Aorta (tissue), 5 donors: ENCODE measurements at regions not wholly inside any gene's neighbourhood (a gene's known extent, or its start where the extent isn't known, plus 50 kb on each side); places are given as distances from the start of the nearest gene placed in this dataset.

ENCODE experiments used
- ATAC-seq: fragments of 200-7000 bp; cut with Tn5 transposase; one replicate; pipeline ENCODE4 v1.9.1; 2022; ENCODE audit warnings: moderate library complexity; ENCODE audit not compliant: low FRiP score
- DNase-seq, 2 donors: peaks; one replicate each; pipeline ENCODE4 v3.0.0-alpha.2; 2020
- H3K27ac ChIP-seq, 2 donors: one replicate each; pipeline ENCODE4 v1.5.1; 2013; ENCODE audit warnings: low read length in 2 of 2, mild to moderate bottlenecking in 2 of 2, moderate library complexity in 2 of 2, control low read depth in 1 of 2, inconsistent platforms in 1 of 2, low read depth in 1 of 2
- H3K27me3 ChIP-seq, 2 donors: one replicate each; pipeline ENCODE4 v1.6.1; 2013; ENCODE audit warnings: control low read depth in 1 of 2, low read length in 1 of 2, mild to moderate bottlenecking in 1 of 2, moderate library complexity in 1 of 2; ENCODE audit not compliant: insufficient read depth in 2 of 2, control insufficient read depth in 1 of 2
- H3K36me3 ChIP-seq, 2 donors: one replicate each; pipeline ENCODE4 v1.6.1; 2013; ENCODE audit warnings: control low read depth in 1 of 2, low read length in 1 of 2, mild to moderate bottlenecking in 1 of 2; ENCODE audit not compliant: insufficient read depth in 2 of 2, control insufficient read depth in 1 of 2
- H3K4me1 ChIP-seq, 2 donors: one replicate each; pipeline ENCODE4 v1.6.1; 2013; ENCODE audit warnings: low read length in 2 of 2, control low read depth in 1 of 2, mild to moderate bottlenecking in 1 of 2, moderate library complexity in 1 of 2; ENCODE audit not compliant: insufficient read depth in 2 of 2, control insufficient read depth in 1 of 2
- H3K4me3 ChIP-seq, 2 donors: one replicate each; pipeline ENCODE4 v1.5.1; 2013; ENCODE audit warnings: low read length in 2 of 2, control low read depth in 1 of 2, mild to moderate bottlenecking in 1 of 2
- H3K9me3 ChIP-seq: one replicate; pipeline ENCODE4 v1.6.1; 2013; ENCODE audit warnings: mild to moderate bottlenecking, low read length; ENCODE audit not compliant: control insufficient read depth
- WGBS, 2 donors: extraction: QIAGEN DNeasy Blood & Tissue Kit; methylation state at CpG; one replicate each; pipeline ENCODE4 v1.1.7; 2013; 5-methylcytosine and 5-hydroxymethylcytosine counted together
- intact Hi-C, 2 donors: fragments of 100-400 bp; cut with DNase I; formaldehyde crosslinking; loops; one replicate each; pipeline versions ENCODE4 v1.14.2 to v1.15.0; 2022
- donor health status: healthy with polysubstance abuse.
- donor health status: Bipolar disorder and iron deficiency.
- donor health status: DM: no; HTN: no; CAD: no.
- donor health status: DM: no; HTN: no; CAD: no.
- donor health status: DM: yes; HTN: yes; CAD: no.

DNA sequence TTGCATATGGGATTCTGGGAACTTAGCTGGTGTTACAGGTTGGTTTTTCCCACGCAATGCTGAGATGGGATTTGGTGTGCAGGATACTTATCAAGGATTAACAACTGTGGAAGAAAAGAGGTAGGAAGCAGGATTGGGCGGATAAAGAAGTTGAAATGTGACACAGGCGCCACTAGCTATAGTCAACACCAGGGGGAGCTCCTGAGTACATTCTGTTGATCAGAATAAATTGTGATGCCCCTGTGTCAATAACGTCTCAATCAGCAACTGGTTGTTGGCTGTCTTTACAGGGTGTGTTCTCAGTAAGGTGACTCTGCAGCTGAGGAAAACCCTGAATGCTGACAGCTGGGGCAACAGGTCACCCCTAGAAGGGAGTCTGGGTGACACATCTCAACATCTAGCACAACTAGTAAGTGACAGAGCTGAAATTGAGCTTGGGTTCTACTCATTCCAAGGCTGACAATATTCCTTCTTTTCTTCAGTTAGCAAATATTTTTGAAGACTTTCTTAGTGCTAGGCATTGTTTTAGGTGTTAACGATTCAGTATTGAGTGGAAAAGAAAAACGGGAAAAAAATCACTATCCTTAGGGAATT lies 143.0 kb downstream of the ARL6IP6 start:
- ATAC-seq, result no peak
- H3K9me3 ChIP-seq, result peaks cover 1% of the 10 kb centered on the region

DNA sequence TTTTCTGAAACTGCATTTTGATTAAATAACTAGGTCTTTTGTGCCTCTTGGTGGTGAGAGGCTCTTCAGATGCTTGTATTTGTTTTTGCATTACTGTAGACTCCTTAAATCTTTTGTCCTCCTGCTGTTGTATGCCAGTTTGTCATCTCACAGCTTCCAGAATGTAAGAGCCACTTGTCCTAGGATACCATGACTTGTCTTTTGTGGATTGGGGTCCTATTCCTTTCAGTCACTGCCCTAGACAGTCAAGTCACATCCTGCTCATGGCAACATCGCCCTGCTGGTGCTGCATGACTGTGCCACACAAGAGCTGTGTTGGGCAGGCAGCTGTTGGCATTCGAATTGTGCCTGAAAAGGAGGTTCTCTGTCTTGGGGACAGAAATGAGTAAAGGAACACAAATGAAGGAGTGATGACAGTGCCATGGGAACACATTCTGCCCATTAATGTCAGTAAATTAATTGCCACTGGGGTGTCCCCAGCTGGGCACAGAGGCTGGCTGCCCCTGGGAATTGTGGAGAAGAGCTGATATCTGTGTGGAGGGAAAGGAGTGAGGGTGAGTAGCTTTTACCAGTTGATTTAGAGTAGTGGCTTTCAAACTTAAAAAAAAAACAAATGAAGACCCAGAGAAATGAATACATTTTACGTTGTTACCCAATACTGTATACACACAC lies 140.3 kb downstream of the ARL6IP6 start:
- H3K27ac ChIP-seq, result no peak overlapping the region
- intact Hi-C loops, result no loop called here
- 62 to 67% methylated on average over 3 of the region's 3 CpGs for WGBS, 2 donors
- H3K36me3 ChIP-seq, result no peaks in the 10 kb centered on the region
- H3K4me1 ChIP-seq, result no peaks in the 10 kb centered on the region
- DNase-seq, result no peak
- ATAC-seq, result no peak
- H3K4me3 ChIP-seq, result no peak overlapping the region
- peaks cover 1% of the 10 kb centered on the region for H3K9me3 ChIP-seq
- H3K27me3 ChIP-seq, result no peaks in the 10 kb centered on the region

More for the DNA sequence above, 143.0 kb downstream of the ARL6IP6 start:
- WGBS, 2 donors, result 63 to 65% methylated on average over 6 of the region's 6 CpGs
- Histone ChIP-seq H3K27ac (no peak overlapping the region), H3K27me3 (no peaks in the 10 kb centered on the region), H3K36me3 (no peaks in the 10 kb centered on the region), H3K4me1 (no peaks in the 10 kb centered on the region), H3K4me3 (no peak overlapping the region)
- DNase-seq, result no peak
- intact Hi-C loops, result no loop called here

DNA sequence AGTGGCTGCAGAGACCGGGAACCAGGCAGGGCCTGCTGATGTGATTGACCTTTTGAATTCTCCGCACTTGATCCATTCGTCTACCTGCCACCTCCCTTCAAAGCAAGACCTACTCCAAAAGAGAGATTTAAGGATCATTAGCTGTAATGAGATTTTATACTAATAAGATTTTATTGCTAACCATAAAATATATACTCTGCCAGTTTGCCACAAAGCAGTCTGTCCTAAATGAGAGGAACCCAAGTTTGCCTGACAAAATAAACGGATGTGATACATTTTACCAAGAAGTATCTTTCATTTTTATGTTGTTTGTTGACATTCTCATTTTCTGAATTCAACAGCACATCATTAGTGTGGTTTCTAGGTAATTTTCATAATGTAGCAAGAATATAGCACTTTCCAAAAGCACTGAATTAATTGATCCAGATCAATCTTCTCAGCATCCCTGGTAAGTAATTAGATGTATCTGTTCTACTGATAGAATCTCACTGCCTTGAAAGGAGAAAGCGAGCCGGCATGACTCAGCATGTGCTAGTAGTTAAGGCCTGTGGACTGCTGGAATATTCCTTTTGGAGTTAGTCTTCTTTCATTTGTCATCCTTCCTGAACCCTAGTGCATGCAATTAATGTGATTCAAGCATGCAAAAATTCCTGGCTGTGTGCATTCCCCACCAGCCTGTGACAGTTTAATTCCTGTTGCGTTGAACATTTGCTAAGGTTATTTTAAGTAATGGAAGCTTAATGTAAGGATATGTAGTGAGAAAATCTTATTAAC lies 128.5 kb downstream of the ARL6IP6 start:
- 59 to 65% methylated on average over 7 of the region's 7 CpGs for WGBS, 2 donors
- no peak for DNase-seq

DNA sequence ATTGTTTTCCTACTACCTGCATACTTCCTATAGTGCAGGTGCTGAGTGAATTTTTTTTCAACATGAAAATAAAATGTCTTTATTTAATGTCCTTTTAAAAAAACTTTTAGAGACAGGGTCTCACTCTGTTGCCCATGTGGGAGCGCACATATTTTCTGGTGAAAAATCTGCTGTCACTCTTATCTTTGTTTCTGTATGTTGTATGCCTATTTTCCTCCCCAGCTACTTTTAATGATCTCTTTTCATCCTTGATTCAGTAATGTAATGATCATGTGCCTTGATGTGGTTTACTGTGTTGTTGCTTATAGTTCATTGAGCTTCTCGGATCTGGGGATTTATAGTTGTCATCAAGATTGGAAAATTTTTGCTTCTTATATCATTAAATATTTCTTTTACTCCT lies 117.3 kb downstream of the ARL6IP6 start:
- intact Hi-C loops, result no loop called here
- no peak overlapping the region for H3K27ac ChIP-seq
- no peaks in the 10 kb centered on the region for H3K4me1 ChIP-seq
- H3K36me3 ChIP-seq, result no peaks in the 10 kb centered on the region
- H3K4me3 ChIP-seq, result no peak overlapping the region
- H3K27me3 ChIP-seq, result no peaks in the 10 kb centered on the region
- peaks cover 2% of the 10 kb centered on the region for H3K9me3 ChIP-seq
- WGBS, 2 donors, result 85 to 90% methylated on average over 2 of the region's 2 CpGs
- DNase-seq, result no peak
- no peak for ATAC-seq

More for the DNA sequence above, 128.5 kb downstream of the ARL6IP6 start:
- H3K27me3 ChIP-seq, result no peaks in the 10 kb centered on the region
- H3K27ac ChIP-seq, result no peak overlapping the region
- H3K4me3 ChIP-seq, result no peak overlapping the region
- H3K4me1 ChIP-seq, result no peaks in the 10 kb centered on the region
- ATAC-seq, result no peak
- H3K36me3 ChIP-seq, result no peaks in the 10 kb centered on the region
- intact Hi-C loops, result no loop called here
- no peaks in the 10 kb centered on the region for H3K9me3 ChIP-seq

DNA sequence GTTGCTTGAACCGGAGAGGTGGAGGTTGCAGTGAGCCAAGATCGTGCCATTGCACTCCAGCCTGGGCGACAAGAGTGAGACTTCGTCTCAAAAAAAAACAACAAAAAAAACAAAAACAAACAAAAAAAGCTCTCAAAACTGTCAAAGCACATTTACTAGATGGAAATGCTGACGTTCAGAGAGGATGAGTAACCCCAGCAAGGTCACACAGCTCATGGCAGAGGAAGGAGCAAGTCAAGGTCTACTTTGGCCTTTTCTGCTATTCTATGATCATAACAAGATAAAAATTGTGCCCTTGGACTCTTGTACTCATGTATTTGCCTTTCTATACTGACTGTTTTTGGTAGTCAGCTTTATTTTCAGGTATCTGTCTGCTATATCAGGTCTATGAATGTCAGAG lies 109.5 kb downstream of the ARL6IP6 start:
- Histone ChIP-seq H3K36me3 (no peaks in the 10 kb centered on the region), H3K9me3 (no peaks in the 10 kb centered on the region), H3K27me3 (peaks cover 0 to 1% of the 10 kb centered on the region in 2 donors), H3K4me3 (no peak overlapping the region), H3K27ac (no peak overlapping the region), H3K4me1 (no peaks in the 10 kb centered on the region)
- intact Hi-C loops, result no loop called here
- 83% methylated on average over 5 of the region's 5 CpGs for WGBS, 2 donors
- ATAC-seq (no peak), DNase-seq (no peak)

DNA sequence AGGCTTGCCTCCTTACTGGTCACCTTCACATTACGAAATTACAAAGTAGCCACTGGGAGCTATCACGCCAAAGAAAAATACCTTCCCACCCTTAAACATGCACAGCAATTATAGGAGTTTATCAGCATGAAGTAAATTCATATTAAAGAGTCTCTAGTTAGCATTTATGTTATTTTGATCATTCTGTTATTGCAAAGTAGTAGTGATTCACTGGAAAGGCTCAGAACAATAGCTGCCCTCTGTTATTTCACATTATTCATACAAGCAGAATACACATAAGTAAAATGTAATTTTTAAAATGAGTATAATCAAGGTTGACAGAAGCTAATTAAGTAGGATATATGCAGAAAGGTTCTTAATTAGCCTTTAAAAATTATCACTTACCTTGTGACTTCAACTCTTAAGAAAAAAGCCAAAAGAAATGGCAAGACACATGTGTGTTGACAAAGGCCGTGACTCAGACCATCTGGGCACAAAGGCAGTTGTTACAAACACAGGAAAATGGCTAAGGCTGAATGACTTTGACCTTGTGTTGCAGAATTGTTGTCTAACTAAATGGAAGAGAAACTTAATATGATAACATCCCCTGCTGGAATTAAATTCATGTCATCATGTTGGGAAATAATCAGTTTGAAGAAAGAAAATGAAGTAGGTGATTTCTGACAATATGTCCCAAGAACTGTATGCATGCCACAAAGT lies 108.3 kb downstream of the ARL6IP6 start:
- ATAC-seq (no peak), DNase-seq (no peak)
- intact Hi-C loops, result no loop called here
- H3K27ac ChIP-seq, result no peak overlapping the region
- no peaks in the 10 kb centered on the region for H3K36me3 ChIP-seq
- H3K9me3 ChIP-seq, result no peaks in the 10 kb centered on the region
- H3K4me3 ChIP-seq, result no peak overlapping the region
- H3K4me1 ChIP-seq, result no peaks in the 10 kb centered on the region
- peaks cover 0 to 1% of the 10 kb centered on the region in 2 donors for H3K27me3 ChIP-seq
- WGBS, 2 donors, result 82 to 85% methylated on average over 3 of the region's 3 CpGs

DNA sequence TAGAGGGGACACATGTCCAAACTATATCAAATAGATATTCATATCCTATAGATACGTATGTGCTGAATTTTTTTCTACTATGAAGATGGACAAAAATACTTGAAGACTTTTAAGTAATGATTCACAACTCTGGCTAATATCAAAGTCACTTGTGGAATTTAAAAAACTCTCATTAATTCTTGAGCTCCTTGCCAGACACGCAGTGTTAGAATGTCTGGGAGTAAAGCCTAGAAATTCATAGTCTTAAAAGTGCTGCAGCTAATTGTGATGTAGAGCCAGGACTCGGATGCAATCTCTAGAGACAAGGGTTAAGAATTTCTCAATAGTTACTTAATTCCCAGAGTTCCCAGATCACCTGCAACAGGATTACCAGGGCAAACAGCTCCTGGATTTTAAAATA lies 107.4 kb downstream of the ARL6IP6 start:
- 24 to 25% methylated on average over 3 of the region's 3 CpGs for WGBS, 2 donors
- intact Hi-C loops, result no loop called here
- ATAC-seq (no peak), DNase-seq (no peak)
- Histone ChIP-seq H3K36me3 (no peaks in the 10 kb centered on the region), H3K4me1 (no peaks in the 10 kb centered on the region), H3K27ac (no peak overlapping the region), H3K9me3 (no peaks in the 10 kb centered on the region), H3K4me3 (no peak overlapping the region), H3K27me3 (peaks cover 0 to 1% of the 10 kb centered on the region in 2 donors)

DNA sequence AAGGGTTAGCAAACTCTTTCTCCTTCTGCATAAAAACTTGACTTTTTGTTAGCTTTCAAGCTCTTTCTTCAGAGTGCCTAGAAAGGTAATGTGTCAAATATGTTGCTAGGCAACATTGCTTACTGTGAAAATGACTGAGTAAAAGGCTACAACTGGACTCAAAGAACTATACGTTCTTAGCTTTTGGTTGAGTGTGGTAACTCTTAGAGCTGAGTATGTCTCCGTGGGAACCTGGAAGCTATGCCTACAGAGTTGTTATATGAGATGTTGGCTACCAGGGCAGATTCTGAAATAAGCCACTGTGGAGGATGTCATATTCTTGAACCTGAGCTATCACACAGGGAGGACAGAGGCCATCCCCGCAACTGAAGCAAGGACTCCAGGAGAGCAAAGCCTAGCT lies 105.5 kb downstream of the ARL6IP6 start:
- 18 to 61% methylated on average over 3 of the region's 3 CpGs for WGBS, 2 donors
- no peak for DNase-seq
- H3K36me3 ChIP-seq, result no peaks in the 10 kb centered on the region

More for the DNA sequence above, 105.5 kb downstream of the ARL6IP6 start:
- no peak for ATAC-seq
- H3K27ac ChIP-seq, result no peak overlapping the region
- intact Hi-C loops, result no loop called here
- H3K4me3 ChIP-seq, result no peak overlapping the region
- peaks cover 0 to 1% of the 10 kb centered on the region in 2 donors for H3K27me3 ChIP-seq
- no peaks in the 10 kb centered on the region for H3K9me3 ChIP-seq
- H3K4me1 ChIP-seq, result no peaks in the 10 kb centered on the region
